ENCODE measurements at regions not wholly inside any gene's neighbourhood (a gene's known extent, or its start where the extent isn't known, plus 50 kb on each side); places are given as distances from the start of the nearest gene placed in this dataset.

- DNase-seq = no peak
Measured at GRCh38 chr9:120104771-120105170, 475.2 kb downstream of the CDK5RAP2 start.

DNA sequence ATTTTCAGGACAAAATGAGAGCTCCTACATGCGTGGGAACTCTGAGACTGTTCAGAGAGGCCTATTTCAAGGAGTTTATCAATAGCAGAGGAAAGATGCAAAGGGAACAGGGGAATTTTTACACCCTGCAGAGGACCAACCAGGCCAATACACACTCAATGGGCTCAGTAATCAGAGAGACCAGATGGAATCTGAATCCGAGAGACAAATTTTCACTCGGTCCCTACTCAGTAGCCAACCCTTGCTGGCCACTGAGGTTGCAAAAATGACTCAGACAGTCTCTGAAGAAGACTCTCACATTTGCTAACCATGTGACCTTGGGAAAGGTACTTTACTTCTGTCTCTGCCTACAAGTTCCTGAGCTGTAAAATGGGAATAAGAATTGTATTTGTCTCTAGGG, 479.4 kb downstream of the CDK5RAP2 start:
- DNase-seq = no peak

GRCh38 chr9:120099065-120099464, 480.9 kb downstream of the CDK5RAP2 start:
- no peak for DNase-seq

GRCh38 chr9:120098584-120098983, 481.4 kb downstream of the CDK5RAP2 start:
- no peak for DNase-seq

DNA sequence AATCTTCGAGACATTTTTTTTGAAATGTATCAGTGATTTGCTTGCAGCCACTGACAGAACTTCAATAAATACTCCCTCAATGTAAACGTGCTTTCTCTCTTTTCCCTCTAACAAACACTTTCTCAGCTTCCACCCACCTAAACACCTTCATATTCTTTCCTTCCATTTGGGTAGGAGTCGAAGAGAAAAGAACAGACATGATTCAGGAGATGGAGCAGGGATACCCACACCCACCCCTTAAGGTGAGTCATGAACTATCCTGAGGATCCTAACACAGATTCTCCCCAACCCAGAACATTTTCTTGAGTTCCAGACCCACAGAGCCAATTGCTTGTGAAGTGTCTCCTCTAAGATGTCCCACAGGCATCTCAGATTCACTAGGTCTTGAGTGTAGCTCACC, 488.8 kb downstream of the CDK5RAP2 start:
- no peak for DNase-seq

DNA sequence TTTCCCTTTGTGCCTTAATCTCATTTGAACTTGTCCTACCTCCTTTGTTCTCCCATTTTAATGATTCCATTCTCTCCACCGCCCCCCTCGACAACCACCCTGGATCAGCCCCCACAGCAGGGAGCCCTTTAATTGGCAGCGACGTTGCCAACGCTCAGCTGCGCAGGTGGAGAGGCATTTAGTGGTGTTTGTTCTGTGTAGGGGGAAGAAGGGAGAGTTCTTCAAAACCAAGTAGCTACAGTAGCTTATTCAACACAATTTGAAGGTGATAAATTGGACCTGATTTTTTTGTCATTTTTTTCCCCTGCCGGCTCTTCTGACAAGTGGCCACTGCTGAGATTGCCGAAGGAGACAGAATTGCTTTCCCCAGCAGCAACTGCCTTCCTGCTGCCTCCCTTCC, 499.1 kb downstream of the CDK5RAP2 start:
- DNase-seq = no peak

DNA sequence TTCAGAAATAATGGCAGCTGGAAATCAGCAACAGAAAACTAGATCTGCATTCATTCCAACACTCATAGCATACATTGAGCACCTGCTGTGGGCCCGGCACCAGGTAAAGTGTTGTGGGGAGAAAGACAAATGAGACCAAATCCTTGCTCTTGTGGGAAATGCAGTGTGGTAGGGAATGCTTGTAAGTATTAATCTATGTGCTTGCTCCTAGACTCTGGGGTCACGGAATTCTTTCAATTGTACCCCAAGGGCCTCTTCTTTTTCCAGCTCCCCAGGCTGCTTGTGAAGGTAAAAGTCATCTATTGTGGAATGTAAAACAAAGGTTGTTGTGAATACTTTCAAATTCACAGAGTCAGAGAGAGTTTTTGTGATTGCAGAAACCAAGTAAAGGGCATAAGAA, 501.9 kb downstream of the CDK5RAP2 start:
- DNase-seq = no peak

DNA sequence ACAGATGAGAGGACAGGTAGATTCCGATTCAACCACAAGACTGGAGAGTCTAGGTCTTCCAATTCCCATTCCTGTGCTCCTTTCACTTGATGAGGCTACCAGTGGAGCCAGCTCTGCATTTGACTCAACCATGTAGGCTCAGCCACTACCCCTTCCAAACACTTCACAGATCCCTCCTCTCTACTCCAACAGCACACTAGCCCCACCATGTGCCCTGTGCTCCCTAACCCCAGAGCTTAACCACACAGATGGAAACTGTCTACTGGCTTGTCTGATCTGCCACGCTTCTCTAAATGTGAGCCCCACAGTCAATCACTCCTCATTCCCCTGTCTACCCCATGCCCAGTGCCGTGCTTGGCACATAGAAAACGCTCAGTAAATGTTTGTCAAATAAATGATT, 508.2 kb downstream of the CDK5RAP2 start:
- no peak for DNase-seq

- no peak for DNase-seq
Measured at GRCh38 chr9:120066315-120066714, 513.7 kb downstream of the CDK5RAP2 start.

GRCh38 chr9:120065151-120065550, 514.8 kb downstream of the CDK5RAP2 start:
- DNase-seq = no peak

- DNase-seq = no peak
Measured at GRCh38 chr9:120045011-120045410, 535.0 kb downstream of the CDK5RAP2 start.

GRCh38 chr9:120043448-120043847, 536.5 kb downstream of the CDK5RAP2 start:
- no peak for DNase-seq

DNA sequence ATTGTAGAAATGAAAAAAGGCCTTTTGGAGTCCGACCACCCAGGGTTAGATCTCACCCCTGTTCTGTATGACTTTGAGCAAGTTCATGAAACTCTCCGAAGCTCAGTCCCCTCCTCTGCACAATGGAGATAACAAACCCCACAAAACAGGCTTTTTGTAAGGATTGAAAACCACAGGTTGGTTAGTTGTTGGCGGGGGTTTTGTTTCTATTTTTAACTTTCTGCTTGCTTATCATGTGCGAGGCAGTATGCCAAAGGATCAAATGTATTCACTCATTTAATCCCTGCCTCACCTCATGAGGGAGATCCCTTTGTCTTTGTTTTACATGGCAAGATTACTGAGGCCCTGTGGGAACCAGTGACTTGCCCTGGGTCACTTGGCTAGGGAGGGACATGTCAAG, 539.1 kb downstream of the CDK5RAP2 start:
- no peak for DNase-seq

DNA sequence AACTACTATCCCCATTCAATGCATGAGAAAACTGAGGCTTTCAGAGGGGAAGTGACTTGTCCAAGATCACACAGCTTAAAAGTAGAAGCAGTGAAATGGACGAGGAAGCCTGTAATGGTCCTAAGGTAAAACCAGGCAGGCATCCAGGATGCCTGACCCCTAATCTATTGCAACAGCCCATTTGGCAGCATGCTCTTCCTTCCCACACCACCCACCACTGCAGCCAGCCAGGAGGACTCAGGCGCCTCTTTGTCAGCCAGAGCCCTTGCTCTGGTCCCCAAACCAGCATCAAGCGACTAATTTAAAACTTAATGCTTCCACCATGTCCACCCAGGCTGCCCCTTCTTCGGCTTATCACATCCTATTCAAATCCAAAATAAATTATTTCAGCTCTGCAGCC, 541.6 kb downstream of the CDK5RAP2 start:
- no peak for DNase-seq

GRCh38 chr9:120032639-120033038, 547.3 kb downstream of the CDK5RAP2 start:
- no peak for DNase-seq

DNA sequence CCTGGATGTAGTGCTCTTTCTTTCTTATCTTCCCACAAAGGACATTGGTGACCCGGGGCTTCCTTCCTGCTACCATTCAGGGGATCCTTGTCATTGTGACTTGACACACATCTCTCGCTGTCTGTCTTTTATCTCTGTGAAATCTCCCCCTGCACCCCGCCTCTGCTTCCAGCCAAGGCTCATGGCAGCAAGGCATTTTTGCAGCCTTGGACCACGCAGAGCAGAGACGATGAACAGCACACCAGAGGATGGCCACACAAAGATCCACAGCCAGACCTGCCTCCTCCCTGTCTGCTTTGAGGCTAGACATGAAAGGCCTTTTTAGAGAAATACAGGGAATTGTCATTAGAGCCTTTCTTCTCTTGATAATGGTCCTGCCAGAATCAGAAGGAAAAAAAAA, 549.1 kb downstream of the CDK5RAP2 start:
- DNase-seq = no peak

DNA sequence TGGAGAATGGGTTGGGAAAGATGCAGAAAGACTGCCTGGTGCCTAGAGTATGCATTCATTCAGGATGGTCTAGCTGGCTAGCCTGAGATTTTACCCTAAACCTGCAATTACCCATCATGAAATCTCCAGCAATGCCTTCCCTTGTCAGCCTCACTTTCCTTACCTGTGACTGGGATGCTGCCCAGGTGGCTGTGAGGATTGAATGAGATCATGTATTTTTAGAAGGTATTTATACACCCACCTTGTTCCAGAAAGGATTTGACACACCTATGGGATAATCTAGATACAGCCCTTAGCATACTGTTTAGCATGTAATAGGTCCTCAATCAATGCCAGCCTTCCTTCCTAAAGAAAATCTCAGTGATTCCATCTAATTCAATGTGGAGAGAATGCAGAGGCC, 561.4 kb downstream of the CDK5RAP2 start:
- no peak for DNase-seq

DNA sequence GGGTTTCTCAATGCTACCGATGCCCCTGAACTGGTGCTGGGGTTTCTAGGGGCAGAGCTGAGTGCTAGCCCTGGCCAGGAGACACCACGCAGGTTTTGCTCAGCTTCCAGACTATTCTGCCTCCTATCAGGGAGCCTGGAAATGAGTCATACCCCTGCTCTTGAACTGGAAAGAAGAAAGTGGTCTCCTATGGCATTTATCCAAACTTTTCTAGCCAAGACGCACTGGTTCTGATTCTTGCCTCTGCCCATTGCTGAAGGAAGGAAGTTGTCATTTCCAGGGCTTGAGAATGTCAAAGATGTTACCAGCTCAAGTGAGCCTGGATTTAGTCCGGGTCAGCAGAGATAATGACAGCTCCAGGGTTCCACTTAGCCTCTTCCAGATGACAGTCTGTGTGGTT, 561.9 kb downstream of the CDK5RAP2 start:
- DNase-seq = no peak

- no peak for DNase-seq
Measured at GRCh38 chr9:120016231-120016630, 563.7 kb downstream of the CDK5RAP2 start.

DNA sequence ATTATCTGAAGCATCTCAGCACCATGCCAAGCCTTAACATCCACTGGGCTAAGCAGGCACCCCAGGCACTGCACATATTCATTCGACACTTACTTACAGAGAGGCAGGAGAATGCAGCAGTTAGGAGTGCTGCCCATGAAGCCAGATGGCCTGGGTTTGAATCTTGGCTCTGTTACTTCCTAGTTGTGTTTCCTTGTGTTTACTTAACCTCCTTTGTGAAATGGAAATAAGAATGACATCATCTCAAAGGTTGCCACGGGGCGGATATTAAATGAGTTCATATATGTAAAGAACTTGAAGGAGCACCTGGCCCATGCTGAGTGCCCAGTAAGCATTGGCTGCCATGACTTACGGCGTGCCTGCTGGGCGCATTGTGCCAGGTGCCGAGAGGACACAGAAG, 565.2 kb downstream of the CDK5RAP2 start:
- DNase-seq = no peak

GRCh38 chr9:120009856-120010255, 570.1 kb downstream of the CDK5RAP2 start:
- no peak for DNase-seq

DNA sequence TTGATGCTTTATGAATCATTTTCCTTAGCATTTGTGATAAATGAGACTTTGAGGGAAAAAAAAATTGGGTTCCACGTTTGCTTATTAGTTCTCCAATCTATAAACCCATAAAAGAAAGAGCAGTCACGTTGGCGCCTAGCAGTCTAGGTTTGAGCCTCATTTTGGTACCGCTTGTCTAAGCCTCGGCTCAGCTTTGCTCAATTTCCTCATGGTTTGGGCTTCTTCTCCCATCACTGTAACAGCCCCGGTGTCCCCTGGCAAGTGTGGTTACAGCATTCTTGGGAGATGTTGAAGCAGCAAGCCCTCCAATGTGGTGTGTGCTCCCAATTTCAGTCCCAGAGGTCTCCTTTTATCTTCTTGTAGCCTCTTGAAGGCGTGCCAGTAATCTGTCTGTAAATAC, 578.4 kb downstream of the CDK5RAP2 start:
- no peak for DNase-seq

DNA sequence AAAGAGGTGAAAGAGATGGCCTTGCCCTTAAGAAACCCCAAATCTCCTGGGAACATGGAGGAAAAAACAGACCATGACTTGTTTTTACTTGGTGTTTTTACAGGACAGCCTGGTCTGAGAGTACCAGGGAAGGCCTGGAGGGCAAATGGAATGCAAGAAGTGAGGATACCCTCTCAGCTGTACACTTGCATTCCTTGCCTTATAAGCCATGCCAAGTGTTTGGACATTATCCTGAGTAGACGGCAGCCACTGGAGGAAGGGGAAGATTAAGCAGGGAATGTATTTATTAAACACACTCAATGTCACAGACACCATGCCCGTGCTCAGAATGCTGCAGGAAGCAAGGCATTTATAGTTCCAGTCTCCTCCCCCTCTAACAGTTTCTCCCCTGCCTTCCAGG, 581.4 kb downstream of the CDK5RAP2 start:
- DNase-seq = no peak

DNA sequence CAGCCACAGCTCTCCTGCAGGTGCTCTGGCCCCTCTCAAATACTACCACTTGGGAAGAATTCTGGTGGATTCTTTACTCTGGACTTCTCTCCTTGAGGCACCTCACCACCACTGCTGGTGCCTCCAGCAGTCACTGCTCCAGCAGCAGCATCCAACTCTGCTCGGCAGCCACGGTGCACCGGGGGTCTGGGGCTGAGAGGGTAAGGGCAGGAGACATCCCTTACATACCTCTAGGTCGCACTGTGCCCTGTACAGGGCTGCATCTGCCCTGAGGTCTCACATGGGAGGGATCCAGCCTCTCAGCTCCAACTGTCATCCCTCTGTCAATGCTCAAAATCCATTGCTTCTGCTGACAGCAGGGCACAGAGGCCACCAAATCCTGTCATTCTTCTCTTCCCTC, 588.2 kb downstream of the CDK5RAP2 start:
- DNase-seq = no peak

- no peak for DNase-seq
Measured at GRCh38 chr9:119986713-119987112, 593.3 kb downstream of the CDK5RAP2 start.

- no peak for DNase-seq
Measured at GRCh38 chr9:119986205-119986604, 593.8 kb downstream of the CDK5RAP2 start.

Measured in activated naive CD4-positive, alpha-beta T cell treated with Interleukin-2 at 50 U/mL for 16 hours (primary cell).